ENCODE measurements at regions not wholly inside any gene's neighbourhood (a gene's known extent, or its start where the extent isn't known, plus 50 kb on each side); places are given as distances from the start of the nearest gene placed in this dataset.
"Not testable (repeated sequence)": the region's sequence is repeated elsewhere in the genome, so short reads cannot be mapped to it uniquely, and the experiment has no call there.

DNA sequence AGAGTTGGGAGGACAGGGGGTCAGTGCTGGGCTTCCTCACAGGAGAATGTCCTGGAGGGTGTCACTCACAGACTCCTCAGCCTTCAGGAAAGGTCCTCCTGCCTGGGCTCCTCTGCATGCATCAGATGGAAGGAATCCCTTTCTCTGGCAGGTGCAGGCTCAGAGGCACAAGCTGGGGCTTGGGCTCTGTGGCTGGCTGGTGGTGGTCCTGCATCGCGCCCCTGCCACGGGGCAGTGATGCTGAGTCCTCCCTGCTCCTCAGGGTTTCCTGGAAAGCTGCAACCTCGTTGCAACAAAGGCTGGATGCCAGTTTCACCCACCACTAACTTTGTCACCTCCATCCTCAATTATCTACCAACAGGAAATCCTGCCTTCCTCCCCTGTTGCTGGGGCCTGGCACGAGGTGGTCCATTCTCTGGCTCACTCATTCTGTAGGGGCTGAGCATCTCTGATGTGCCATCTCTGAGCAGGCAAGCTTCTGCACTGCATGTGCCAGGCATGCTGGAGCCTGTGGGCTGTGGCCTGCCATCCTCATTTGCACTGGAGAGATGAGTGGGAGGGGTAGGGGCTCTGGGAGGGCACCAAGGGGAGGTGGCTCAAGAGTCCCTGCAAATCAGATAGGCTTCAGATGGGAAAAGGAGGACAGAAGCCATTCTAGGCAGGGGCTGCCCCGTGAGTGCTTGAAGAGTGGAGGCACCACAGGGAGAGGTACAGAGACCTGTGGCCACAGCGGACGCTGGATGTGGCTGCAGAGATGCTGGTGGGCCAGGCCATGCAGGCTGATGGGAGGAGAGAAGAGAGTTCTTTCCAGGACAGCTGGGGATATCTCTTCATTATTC is 272.6 kb upstream of the HS6ST1 start:
- DNase-seq (ENCODE audit: extremely low read depth, low read depth, low spot score): no peak

GRCh38 chr2:128591861-128592822 is 273.5 kb upstream of the HS6ST1 start:
- no peak for DNase-seq (ENCODE audit: extremely low read depth, low read depth, low spot score)

DNA sequence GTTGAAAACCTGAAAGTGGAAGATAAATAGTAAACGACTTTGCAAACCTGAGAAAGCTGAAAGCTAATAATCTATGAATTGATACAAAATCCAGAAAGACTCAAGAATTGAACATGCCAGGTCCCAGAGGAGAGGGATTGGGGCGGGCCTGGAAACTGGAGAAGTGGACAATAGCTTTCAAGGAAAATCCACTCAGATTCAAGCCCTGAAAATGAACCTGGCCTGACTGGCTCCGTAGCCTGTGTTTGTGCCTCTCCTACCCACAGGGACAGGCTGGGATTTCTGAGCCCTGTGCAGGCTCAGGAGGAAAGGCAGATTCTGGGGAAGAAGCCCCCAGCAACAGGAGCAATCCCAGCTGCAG is 274.8 kb upstream of the HS6ST1 start:
- no peak for DNase-seq (ENCODE audit: extremely low read depth, low read depth, low spot score)

DNA sequence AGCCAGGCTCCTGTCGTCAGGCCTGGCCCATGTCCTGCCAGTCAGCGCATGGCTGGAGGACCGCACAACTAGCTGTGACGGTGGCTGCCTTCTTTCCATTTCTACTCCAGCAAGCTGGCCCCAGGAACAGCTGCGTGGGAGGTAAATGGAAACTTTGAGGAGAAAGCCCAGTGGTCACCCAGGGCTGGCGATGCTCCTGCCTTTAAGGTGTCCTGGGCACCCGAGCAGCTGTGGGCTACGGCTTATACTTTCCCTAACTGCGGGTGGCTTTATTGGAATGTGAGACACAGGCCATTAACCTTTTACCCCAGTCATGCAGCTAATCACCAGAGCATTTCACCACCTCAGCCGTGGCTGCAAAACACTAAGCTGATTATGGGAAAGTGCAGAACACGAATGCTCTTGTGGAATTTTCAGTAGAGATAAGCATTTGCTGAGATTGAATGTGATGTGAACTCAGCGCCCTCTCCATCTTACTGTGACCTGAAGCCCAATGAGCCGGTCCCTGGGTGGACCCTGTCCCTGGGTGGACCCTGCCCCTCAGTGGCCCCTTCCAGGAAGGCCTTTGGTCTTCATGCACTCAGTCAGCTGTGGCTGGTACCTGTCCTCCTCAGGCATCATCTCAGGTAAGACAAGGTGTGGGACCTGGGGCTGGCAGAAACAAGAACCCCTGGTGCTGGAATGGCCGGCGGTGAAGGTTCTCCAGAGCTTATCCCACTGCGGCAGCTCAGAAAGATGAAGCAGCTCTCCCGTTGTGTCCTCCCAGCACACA is 275.4 kb upstream of the HS6ST1 start:
- DNase-seq (ENCODE audit: extremely low read depth, low read depth, low spot score): no peak

DNA sequence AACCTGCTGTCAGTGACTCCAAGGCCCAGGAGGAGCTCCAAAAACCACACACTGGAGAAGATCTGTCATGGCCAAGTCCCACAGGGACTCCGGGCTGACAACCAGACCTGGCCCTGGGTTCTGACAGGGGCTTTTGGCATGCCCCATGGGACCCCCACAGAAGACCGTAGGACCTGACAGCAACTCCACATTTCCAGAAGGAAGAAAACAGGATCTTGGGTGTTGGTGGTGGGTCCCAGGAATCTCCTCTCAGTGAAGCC is 275.9 kb upstream of the HS6ST1 start:
- no peak for DNase-seq (ENCODE audit: extremely low read depth, low read depth, low spot score)

- no peak for DNase-seq (ENCODE audit: extremely low read depth, low read depth, low spot score)
Observed at GRCh38 chr2:128594953-128595677, 276.4 kb upstream of the HS6ST1 start.

- no peak for DNase-seq (ENCODE audit: extremely low read depth, low read depth, low spot score)
Observed at GRCh38 chr2:128595763-128596395, 277.2 kb upstream of the HS6ST1 start.

- DNase-seq (ENCODE audit: extremely low read depth, low read depth, low spot score): no peak
Observed at GRCh38 chr2:128596396-128597120, 277.9 kb upstream of the HS6ST1 start.

- no peak for DNase-seq (ENCODE audit: extremely low read depth, low read depth, low spot score)
Observed at GRCh38 chr2:128597121-128597762, 278.6 kb upstream of the HS6ST1 start.

DNA sequence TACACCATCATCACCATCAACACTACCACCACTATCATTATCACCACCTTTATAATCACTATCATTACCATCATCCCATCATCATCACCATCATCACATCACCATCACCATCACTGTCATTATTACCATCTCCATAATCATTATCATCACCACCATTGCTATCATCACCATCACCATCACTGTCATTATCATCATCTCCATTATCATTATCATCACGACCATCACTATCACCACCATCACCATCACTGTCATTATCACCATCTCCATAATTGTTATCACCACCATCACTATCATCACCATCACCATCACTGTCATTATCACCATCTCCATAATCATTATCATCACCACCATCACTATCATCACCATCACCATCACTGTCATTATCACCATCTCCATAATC is 279.6 kb upstream of the HS6ST1 start:
- DNase-seq (ENCODE audit: extremely low read depth, low read depth, low spot score): not testable (repeated sequence)

GRCh38 chr2:128598862-128599441 is 280.3 kb upstream of the HS6ST1 start:
- DNase-seq (ENCODE audit: extremely low read depth, low read depth, low spot score): no peak

- DNase-seq (ENCODE audit: extremely low read depth, low read depth, low spot score): no peak
Observed at GRCh38 chr2:128599700-128600099, 281.0 kb upstream of the HS6ST1 start.

DNA sequence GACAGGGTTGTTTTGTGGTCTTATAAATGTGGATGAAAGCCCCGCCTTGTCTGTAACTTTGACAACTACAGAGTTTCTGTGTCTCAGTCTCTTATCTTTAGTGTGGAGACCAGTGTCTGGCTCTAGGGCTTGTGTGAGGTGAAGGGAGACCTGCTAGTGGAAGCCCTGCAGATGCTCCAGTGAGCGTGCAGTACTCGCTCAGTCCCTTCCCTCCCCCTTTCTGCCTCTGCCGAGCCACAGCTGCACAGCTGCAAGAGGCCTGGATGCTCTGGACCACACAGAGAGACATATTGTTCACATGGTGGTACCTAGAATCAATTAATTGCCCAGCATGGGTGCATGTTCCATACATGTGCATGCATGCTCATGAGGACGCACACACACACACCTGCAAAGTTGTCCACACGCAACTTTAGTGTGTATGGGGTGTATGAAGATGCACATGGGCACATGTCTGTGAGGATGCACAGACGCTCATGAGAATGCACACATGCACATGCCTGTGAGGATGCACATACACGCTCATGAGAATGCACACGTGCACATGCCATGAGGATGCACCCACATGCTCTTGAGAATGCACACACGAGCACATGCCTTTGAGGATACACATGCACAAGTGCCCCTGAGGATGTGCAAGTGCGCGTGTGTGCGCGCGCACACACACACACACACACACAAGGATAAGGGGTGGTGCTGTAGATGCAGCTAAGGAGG is 282.1 kb upstream of the HS6ST1 start:
- no peak for DNase-seq (ENCODE audit: extremely low read depth, low read depth, low spot score)

- no peak for DNase-seq (ENCODE audit: extremely low read depth, low read depth, low spot score)
Observed at GRCh38 chr2:128601298-128602037, 282.8 kb upstream of the HS6ST1 start.

GRCh38 chr2:128602038-128602698 is 283.5 kb upstream of the HS6ST1 start:
- DNase-seq (ENCODE audit: extremely low read depth, low read depth, low spot score): no peak

DNA sequence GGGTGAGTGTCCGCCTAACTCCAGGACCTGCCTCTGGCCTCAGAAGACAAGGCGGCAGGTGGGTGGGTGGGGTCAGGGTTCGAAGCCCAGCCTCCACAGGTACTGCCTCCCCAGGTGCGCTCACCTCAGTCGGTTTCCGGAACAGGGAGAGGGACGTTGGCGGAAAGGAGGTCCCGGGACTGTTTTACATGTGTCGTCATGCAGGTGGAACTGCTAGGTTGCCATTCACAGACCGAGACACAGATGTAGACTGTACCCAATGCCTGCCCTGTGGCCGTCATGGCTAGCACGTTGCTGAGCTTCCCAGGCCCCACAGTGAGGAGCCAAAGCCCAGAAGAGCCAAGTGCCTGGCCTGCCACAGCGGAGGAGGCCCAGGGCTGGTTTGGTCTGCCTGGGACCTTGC is 284.0 kb upstream of the HS6ST1 start:
- no peak for DNase-seq (ENCODE audit: extremely low read depth, low read depth, low spot score)

DNA sequence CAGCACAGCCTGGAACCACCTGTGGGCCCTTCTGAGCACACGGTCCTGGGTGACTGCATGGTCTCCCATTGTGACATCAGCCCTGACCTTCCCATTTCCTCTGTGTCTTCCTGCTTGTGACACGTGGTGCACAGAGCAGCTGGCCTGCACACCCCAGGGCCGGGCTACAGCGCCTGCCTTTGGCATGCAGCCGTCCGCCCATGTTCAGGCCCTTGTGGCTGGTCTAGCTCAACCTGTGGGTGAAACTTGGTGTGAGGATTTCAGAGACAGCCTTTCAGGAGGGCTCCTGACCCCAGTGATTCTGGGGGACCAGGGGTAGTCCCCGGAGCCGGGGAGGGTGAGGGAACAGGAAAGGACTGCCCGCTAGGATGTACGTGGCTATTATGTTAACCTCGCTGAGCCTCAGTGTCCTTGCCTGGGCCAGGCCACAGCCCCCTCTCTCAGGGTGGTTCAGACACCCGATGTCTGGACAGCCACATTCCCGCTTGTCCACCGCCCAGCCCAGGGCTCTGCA is 284.8 kb upstream of the HS6ST1 start:
- no peak for DNase-seq (ENCODE audit: extremely low read depth, low read depth, low spot score)
